ENCODE measurements at regions not wholly inside any gene's neighbourhood (a gene's known extent, or its start where the extent isn't known, plus 50 kb on each side); places are given as distances from the start of the nearest gene placed in this dataset.

DNA sequence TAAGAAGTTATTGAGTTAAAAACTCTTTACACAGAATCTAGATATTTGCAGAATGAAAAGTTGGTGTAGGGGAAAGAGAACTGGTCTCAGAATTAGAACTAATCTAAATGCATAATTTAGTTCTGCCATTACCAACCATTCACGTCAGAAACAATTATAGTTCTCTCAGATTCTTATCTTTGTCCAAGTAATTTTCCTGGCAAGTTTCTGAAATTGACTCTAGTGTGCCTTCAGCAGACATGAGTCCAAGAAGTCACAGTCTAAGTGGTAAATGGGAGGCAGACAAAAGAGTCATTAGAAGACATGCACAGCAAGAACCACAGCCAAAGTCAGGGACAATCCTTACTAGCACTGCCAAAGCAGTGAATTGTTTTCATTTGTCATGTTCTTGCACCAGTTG, 1870.1 kb downstream of the LRRC4C start:
- TF ChIP-seq, protein P1, sequence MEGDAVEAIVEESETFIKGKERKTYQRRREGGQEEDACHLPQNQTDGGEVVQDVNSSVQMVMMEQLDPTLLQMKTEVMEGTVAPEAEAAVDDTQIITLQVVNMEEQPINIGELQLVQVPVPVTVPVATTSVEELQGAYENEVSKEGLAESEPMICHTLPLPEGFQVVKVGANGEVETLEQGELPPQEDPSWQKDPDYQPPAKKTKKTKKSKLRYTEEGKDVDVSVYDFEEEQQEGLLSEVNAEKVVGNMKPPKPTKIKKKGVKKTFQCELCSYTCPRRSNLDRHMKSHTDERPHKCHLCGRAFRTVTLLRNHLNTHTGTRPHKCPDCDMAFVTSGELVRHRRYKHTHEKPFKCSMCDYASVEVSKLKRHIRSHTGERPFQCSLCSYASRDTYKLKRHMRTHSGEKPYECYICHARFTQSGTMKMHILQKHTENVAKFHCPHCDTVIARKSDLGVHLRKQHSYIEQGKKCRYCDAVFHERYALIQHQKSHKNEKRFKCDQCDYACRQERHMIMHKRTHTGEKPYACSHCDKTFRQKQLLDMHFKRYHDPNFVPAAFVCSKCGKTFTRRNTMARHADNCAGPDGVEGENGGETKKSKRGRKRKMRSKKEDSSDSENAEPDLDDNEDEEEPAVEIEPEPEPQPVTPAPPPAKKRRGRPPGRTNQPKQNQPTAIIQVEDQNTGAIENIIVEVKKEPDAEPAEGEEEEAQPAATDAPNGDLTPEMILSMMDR (IDR thresholded peaks at IDR 0.05; ENCODE audit: low read depth, low read length) = no peak
- no peak for TF ChIP-seq EZH2phosphoT487 (IDR thresholded peaks at IDR 0.05; ENCODE audit: low read depth)
